ENCODE measurements at regions not wholly inside any gene's neighbourhood (a gene's known extent, or its start where the extent isn't known, plus 50 kb on each side); places are given as distances from the start of the nearest gene placed in this dataset.

GRCh38 chr4:89369581-89369980 is 62.0 kb upstream of the GPRIN3 start:
- no peak for TF ChIP-seq EZH2phosphoT487 (IDR thresholded peaks at IDR 0.05; ENCODE audit: borderline replicate concordance, low read length)
- TF ChIP-seq CTCF (IDR thresholded peaks at IDR 0.05; ENCODE audit: low read depth, low read length, poor library complexity, severe bottlenecking), result no peak
- H3K9me2 ChIP-seq (replicated peaks; ENCODE audit: control insufficient read depth, low read length), result no peaks in the 10 kb centered on the region
- H3K4me1 ChIP-seq (ENCODE audit: control insufficient read depth, low read length), result no peaks in the 10 kb centered on the region
- no peaks in the 10 kb centered on the region for H3K36me3 ChIP-seq (ENCODE audit: control insufficient read depth, low read length)
- no peaks in the 10 kb centered on the region for H4K20me1 ChIP-seq (ENCODE audit: control insufficient read depth, insufficient read depth, low read depth, low read length)
- no peak overlapping the region for H3K27ac ChIP-seq (ENCODE audit: low read depth, low read length)
- H3K4me3 ChIP-seq (ENCODE audit: low read length), result no peak overlapping the region
- H3K79me2 ChIP-seq (ENCODE audit: control insufficient read depth, low read length), result no peaks in the 10 kb centered on the region
- H3K27me3 ChIP-seq (ENCODE audit: control insufficient read depth, low read length), result no peaks in the 10 kb centered on the region
- no peaks in the 10 kb centered on the region for H3F3A ChIP-seq (ENCODE audit: control insufficient read depth, insufficient read depth)
- no peak overlapping the region for H3K4me2 ChIP-seq (ENCODE audit: low read length)
- H3K9me3 ChIP-seq (ENCODE audit: control insufficient read depth, insufficient read depth, low read length), result no peaks in the 10 kb centered on the region

- no peak for TF ChIP-seq EZH2phosphoT487 (IDR thresholded peaks at IDR 0.05; ENCODE audit: borderline replicate concordance, low read length)
- no peak for TF ChIP-seq CTCF (IDR thresholded peaks at IDR 0.05; ENCODE audit: low read depth, low read length, poor library complexity, severe bottlenecking)
- Histone ChIP-seq H3K27ac (ENCODE audit: low read depth, low read length) (no peak overlapping the region), H3K79me2 (ENCODE audit: control insufficient read depth, low read length) (no peaks in the 10 kb centered on the region), H3K4me1 (ENCODE audit: control insufficient read depth, low read length) (no peaks in the 10 kb centered on the region), H3K36me3 (ENCODE audit: control insufficient read depth, low read length) (no peaks in the 10 kb centered on the region), H3K9me3 (ENCODE audit: control insufficient read depth, insufficient read depth, low read length) (no peaks in the 10 kb centered on the region), H3F3A (ENCODE audit: control insufficient read depth, insufficient read depth) (no peaks in the 10 kb centered on the region), H3K4me2 (ENCODE audit: low read length) (no peak overlapping the region), H3K4me3 (ENCODE audit: low read length) (no peak overlapping the region), H3K27me3 (ENCODE audit: control insufficient read depth, low read length) (no peaks in the 10 kb centered on the region), H3K9me2 (replicated peaks; ENCODE audit: control insufficient read depth, low read length) (no peaks in the 10 kb centered on the region), H4K20me1 (ENCODE audit: control insufficient read depth, insufficient read depth, low read depth, low read length) (no peaks in the 10 kb centered on the region)
Observed at GRCh38 chr4:89368861-89369260, 61.3 kb upstream of the GPRIN3 start.

GRCh38 chr4:89365776-89366175 is 58.2 kb upstream of the GPRIN3 start:
- TF ChIP-seq CTCF (IDR thresholded peaks at IDR 0.05; ENCODE audit: low read depth, low read length, poor library complexity, severe bottlenecking), result no peak
- TF ChIP-seq EZH2phosphoT487 (IDR thresholded peaks at IDR 0.05; ENCODE audit: borderline replicate concordance, low read length), result no peak
- H3K79me2 ChIP-seq (ENCODE audit: control insufficient read depth, low read length), result no peaks in the 10 kb centered on the region
- H3K9me2 ChIP-seq (replicated peaks; ENCODE audit: control insufficient read depth, low read length), result no peaks in the 10 kb centered on the region
- H3K27ac ChIP-seq (ENCODE audit: low read depth, low read length), result no peak overlapping the region
- no peaks in the 10 kb centered on the region for H3F3A ChIP-seq (ENCODE audit: control insufficient read depth, insufficient read depth)
- no peaks in the 10 kb centered on the region for H4K20me1 ChIP-seq (ENCODE audit: control insufficient read depth, insufficient read depth, low read depth, low read length)
- no peak overlapping the region for H3K4me2 ChIP-seq (ENCODE audit: low read length)
- H3K4me1 ChIP-seq (ENCODE audit: control insufficient read depth, low read length), result no peaks in the 10 kb centered on the region
- no peak overlapping the region for H3K4me3 ChIP-seq (ENCODE audit: low read length)
- no peaks in the 10 kb centered on the region for H3K9me3 ChIP-seq (ENCODE audit: control insufficient read depth, insufficient read depth, low read length)
- H3K27me3 ChIP-seq (ENCODE audit: control insufficient read depth, low read length), result no peaks in the 10 kb centered on the region
- H3K36me3 ChIP-seq (ENCODE audit: control insufficient read depth, low read length), result no peaks in the 10 kb centered on the region

GRCh38 chr4:89365375-89365774 is 57.8 kb upstream of the GPRIN3 start:
- Histone ChIP-seq H3K4me2 (ENCODE audit: low read length) (no peak overlapping the region), H3K27ac (ENCODE audit: low read depth, low read length) (no peak overlapping the region), H3K4me3 (ENCODE audit: low read length) (no peak overlapping the region), H3K79me2 (ENCODE audit: control insufficient read depth, low read length) (no peaks in the 10 kb centered on the region), H3K36me3 (ENCODE audit: control insufficient read depth, low read length) (no peaks in the 10 kb centered on the region), H3F3A (ENCODE audit: control insufficient read depth, insufficient read depth) (no peaks in the 10 kb centered on the region), H3K4me1 (ENCODE audit: control insufficient read depth, low read length) (no peaks in the 10 kb centered on the region), H4K20me1 (ENCODE audit: control insufficient read depth, insufficient read depth, low read depth, low read length) (no peaks in the 10 kb centered on the region), H3K9me2 (replicated peaks; ENCODE audit: control insufficient read depth, low read length) (no peaks in the 10 kb centered on the region), H3K27me3 (ENCODE audit: control insufficient read depth, low read length) (no peaks in the 10 kb centered on the region), H3K9me3 (ENCODE audit: control insufficient read depth, insufficient read depth, low read length) (no peaks in the 10 kb centered on the region)
- TF ChIP-seq CTCF (IDR thresholded peaks at IDR 0.05; ENCODE audit: low read depth, low read length, poor library complexity, severe bottlenecking), result no peak
- TF ChIP-seq EZH2phosphoT487 (IDR thresholded peaks at IDR 0.05; ENCODE audit: borderline replicate concordance, low read length), result no peak

Data from DOHH2 (cell line).